ENCODE measurements at regions not wholly inside any gene's neighbourhood (a gene's known extent, or its start where the extent isn't known, plus 50 kb on each side); places are given as distances from the start of the nearest gene placed in this dataset.

GRCh38 chr11:95688501-95689222 is 100.9 kb downstream of the FAM76B start:
- POLR2A ChIA-PET (ENCODE audit: low non-redundant PET) = no interaction called here
- intact Hi-C loops (cut with micrococcal nuclease; ENCODE audit: unreplicated experiment) = no loop called here
- no peak for DNase-seq (ENCODE audit: low spot score)
- Histone ChIP-seq H3K27me3 (replicated peaks; ENCODE audit: insufficient read depth, low read depth, low read length, poor library complexity) (peaks cover 3% of the 10 kb centered on the region), H3K4me1 (ENCODE audit: insufficient read depth, low read length, poor library complexity, severe bottlenecking) (no peaks in the 10 kb centered on the region), H3K27ac (ENCODE audit: low read depth, low read length, poor library complexity, severe bottlenecking) (no peak overlapping the region), H3K4me3 (ENCODE audit: low read depth, low read length, poor library complexity, severe bottlenecking) (no peak overlapping the region), H3K36me3 (ENCODE audit: insufficient read depth, low read length, poor library complexity, severe bottlenecking) (no peaks in the 10 kb centered on the region), H3K9me3 (ENCODE audit: low read depth, low read length, poor library complexity, severe bottlenecking) (no peaks in the 10 kb centered on the region)
- no TSS peak for BruUV-seq (replicated peaks)
- TF ChIP-seq CTCF (conservative IDR thresholded peaks at IDR 0.05; ENCODE audit: low read depth, low read length) (no peak), EZH2 (IDR thresholded peaks at IDR 0.05; ENCODE audit: borderline replicate concordance, low read depth, low read length, poor library complexity, severe bottlenecking) (no peak)
- CTCF ChIA-PET = no interaction called here

DNA sequence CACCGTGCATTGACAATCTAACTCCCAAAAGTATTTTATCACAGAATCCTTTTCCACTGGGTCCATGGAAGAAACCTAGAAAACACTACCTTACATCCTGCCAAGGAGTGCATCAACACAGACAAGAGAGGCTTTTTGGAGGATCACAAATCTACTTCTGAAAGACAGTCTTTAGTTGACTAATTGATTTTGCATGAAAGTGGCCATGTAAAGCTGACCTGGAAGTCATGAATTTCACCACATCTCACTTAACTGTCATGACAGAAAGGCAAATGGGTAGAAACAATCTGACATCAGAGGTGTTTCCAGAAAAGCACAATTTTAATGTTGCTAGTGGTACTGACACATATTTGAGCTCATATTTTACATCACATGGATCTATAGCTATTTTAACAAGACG is 101.6 kb downstream of the FAM76B start:
- no peaks in the 10 kb centered on the region for H3K9me3 ChIP-seq (ENCODE audit: low read depth, low read length, poor library complexity, severe bottlenecking)
- no TSS peak for BruUV-seq (replicated peaks)
- no peak for DNase-seq (ENCODE audit: low spot score)
- TF ChIP-seq CTCF (conservative IDR thresholded peaks at IDR 0.05; ENCODE audit: low read depth, low read length) = no peak
- TF ChIP-seq EZH2 (IDR thresholded peaks at IDR 0.05; ENCODE audit: borderline replicate concordance, low read depth, low read length, poor library complexity, severe bottlenecking) = no peak
- H3K27me3 ChIP-seq (replicated peaks; ENCODE audit: insufficient read depth, low read depth, low read length, poor library complexity) = peaks cover 3% of the 10 kb centered on the region
- intact Hi-C loops (cut with micrococcal nuclease; ENCODE audit: unreplicated experiment) = no loop called here
- H3K4me3 ChIP-seq (ENCODE audit: low read depth, low read length, poor library complexity, severe bottlenecking) = no peak overlapping the region
- CTCF ChIA-PET = no interaction called here
- no peak overlapping the region for H3K27ac ChIP-seq (ENCODE audit: low read depth, low read length, poor library complexity, severe bottlenecking)
- H3K4me1 ChIP-seq (ENCODE audit: insufficient read depth, low read length, poor library complexity, severe bottlenecking) = no peaks in the 10 kb centered on the region
- POLR2A ChIA-PET (ENCODE audit: low non-redundant PET) = no interaction called here
- H3K36me3 ChIP-seq (ENCODE audit: insufficient read depth, low read length, poor library complexity, severe bottlenecking) = no peaks in the 10 kb centered on the region

- no peaks in the 10 kb centered on the region for H3K9me3 ChIP-seq (ENCODE audit: low read depth, low read length, poor library complexity, severe bottlenecking)
- H3K27ac ChIP-seq (ENCODE audit: low read depth, low read length, poor library complexity, severe bottlenecking) = no peak overlapping the region
- H3K4me3 ChIP-seq (ENCODE audit: low read depth, low read length, poor library complexity, severe bottlenecking) = no peak overlapping the region
- TF ChIP-seq EZH2 (IDR thresholded peaks at IDR 0.05; ENCODE audit: borderline replicate concordance, low read depth, low read length, poor library complexity, severe bottlenecking) (no peak), CTCF (conservative IDR thresholded peaks at IDR 0.05; ENCODE audit: low read depth, low read length) (no peak)
- BruUV-seq (replicated peaks) = no TSS peak
- intact Hi-C loops (cut with micrococcal nuclease; ENCODE audit: unreplicated experiment) = no loop called here
- peaks cover 3% of the 10 kb centered on the region for H3K27me3 ChIP-seq (replicated peaks; ENCODE audit: insufficient read depth, low read depth, low read length, poor library complexity)
- H3K4me1 ChIP-seq (ENCODE audit: insufficient read depth, low read length, poor library complexity, severe bottlenecking) = no peaks in the 10 kb centered on the region
- no peaks in the 10 kb centered on the region for H3K36me3 ChIP-seq (ENCODE audit: insufficient read depth, low read length, poor library complexity, severe bottlenecking)
- CTCF ChIA-PET = no interaction called here
- POLR2A ChIA-PET (ENCODE audit: low non-redundant PET) = no interaction called here
- DNase-seq (ENCODE audit: low spot score) = no peak
Observed at GRCh38 chr11:95686265-95686664, 103.3 kb downstream of the FAM76B start.

All from A673 (cell line).